A549 (cell line): ENCODE measurements at regions not wholly inside any gene's neighbourhood (a gene's known extent, or its start where the extent isn't known, plus 50 kb on each side); places are given as distances from the start of the nearest gene placed in this dataset.

Source experiments
- BHLHE40 ChIP-seq: IDR thresholded peaks from 2 replicates; pipeline ENCODE4 v1.6.1; 2012; ENCODE audit warnings: low read depth, low read length, inconsistent platforms
- EP300 ChIP-seq, 2 experiments: fragments of >200 bp; sonication (Bioruptor Twin); formaldehyde crosslinking; IDR thresholded peaks; 2 replicates in 1 of 2; 3 replicates in 1 of 2; pipeline ENCODE4 v1.6.1; 2016 to 2017
- RFX5 ChIP-seq: fragments of 450-650 bp; IDR thresholded peaks from 2 replicates; pipeline ENCODE4 v1.7.1; 2014; ENCODE audit warnings: antibody characterized with exemption, mild to moderate bottlenecking, moderate library complexity
- RNF2 ChIP-seq: fragments of 200-600 bp; sonication (generic); IDR thresholded peaks from 2 replicates; pipeline ENCODE4 v1.6.1; 2016; ENCODE audit warnings: low read depth, mild to moderate bottlenecking, antibody characterized with exemption, moderate library complexity, borderline replicate concordance
- TF ChIP-seq, protein P1 (sequence below): fragments of >200 bp; sonication (Bioruptor Twin); formaldehyde crosslinking; IDR thresholded peaks from 3 replicates; pipeline ENCODE4 v1.5.1; 2016
- TF ChIP-seq, protein P2 (sequence below): fragments of 250-450 bp; sonication (Bioruptor Pico); IDR thresholded peaks from 2 replicates; pipeline ENCODE4 v1.5.0; 2021; ENCODE audit warnings: mild to moderate bottlenecking, moderate library complexity, borderline replicate concordance

DNA sequence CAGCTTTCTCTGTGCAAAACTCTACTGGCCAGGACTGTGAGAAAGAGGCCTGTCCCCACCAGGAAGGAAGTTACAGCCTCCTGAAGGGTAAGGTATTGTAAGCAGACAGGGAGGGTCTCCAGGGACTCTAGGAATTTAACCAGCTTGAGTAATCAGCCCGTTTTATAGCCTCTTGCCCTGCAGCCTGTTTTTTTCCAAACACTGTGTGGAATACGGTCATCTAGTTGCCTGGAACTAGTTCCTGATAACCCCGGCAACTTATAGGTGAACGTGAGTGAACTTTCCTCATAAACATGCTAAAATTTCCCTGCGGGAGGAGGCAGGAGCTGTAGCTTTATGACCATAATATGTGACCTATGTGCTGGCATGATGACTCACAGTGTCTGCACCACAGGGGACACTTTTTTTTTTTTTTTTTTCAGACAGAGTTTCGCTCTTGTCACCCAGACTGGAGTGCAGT lies 60.1 kb upstream of the DAZL start:
- TF ChIP-seq, protein P1, sequence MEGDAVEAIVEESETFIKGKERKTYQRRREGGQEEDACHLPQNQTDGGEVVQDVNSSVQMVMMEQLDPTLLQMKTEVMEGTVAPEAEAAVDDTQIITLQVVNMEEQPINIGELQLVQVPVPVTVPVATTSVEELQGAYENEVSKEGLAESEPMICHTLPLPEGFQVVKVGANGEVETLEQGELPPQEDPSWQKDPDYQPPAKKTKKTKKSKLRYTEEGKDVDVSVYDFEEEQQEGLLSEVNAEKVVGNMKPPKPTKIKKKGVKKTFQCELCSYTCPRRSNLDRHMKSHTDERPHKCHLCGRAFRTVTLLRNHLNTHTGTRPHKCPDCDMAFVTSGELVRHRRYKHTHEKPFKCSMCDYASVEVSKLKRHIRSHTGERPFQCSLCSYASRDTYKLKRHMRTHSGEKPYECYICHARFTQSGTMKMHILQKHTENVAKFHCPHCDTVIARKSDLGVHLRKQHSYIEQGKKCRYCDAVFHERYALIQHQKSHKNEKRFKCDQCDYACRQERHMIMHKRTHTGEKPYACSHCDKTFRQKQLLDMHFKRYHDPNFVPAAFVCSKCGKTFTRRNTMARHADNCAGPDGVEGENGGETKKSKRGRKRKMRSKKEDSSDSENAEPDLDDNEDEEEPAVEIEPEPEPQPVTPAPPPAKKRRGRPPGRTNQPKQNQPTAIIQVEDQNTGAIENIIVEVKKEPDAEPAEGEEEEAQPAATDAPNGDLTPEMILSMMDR, result no peak
- TF ChIP-seq RNF2 (no peak), EP300 (IDR thresholded peaks at IDR 0.05) (no peak), RFX5 (no peak), BHLHE40 (no peak)
- TF ChIP-seq, protein P2, sequence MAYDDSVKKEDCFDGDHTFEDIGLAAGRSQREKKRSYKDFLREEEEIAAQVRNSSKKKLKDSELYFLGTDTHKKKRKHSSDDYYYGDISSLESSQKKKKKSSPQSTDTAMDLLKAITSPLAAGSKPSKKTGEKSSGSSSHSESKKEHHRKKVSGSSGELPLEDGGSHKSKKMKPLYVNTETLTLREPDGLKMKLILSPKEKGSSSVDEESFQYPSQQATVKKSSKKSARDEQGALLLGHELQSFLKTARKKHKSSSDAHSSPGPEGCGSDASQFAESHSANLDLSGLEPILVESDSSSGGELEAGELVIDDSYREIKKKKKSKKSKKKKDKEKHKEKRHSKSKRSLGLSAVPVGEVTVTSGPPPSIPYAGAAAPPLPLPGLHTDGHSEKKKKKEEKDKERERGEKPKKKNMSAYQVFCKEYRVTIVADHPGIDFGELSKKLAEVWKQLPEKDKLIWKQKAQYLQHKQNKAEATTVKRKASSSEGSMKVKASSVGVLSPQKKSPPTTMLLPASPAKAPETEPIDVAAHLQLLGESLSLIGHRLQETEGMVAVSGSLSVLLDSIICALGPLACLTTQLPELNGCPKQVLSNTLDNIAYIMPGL (CRISPR knock-in tag), result no peak
